NCI-H69 (cell line): ENCODE measurements at regions not wholly inside any gene's neighbourhood (a gene's known extent, or its start where the extent isn't known, plus 50 kb on each side); places are given as distances from the start of the nearest gene placed in this dataset.
A peak's percentile ranks its signal among the peaks of the same experiment; 100 is the strongest.

Experiments used
- DNase-seq: peaks from one replicate; lab custom pipeline; 2025; lab: John Stamatoyannopoulos, UW

DNA sequence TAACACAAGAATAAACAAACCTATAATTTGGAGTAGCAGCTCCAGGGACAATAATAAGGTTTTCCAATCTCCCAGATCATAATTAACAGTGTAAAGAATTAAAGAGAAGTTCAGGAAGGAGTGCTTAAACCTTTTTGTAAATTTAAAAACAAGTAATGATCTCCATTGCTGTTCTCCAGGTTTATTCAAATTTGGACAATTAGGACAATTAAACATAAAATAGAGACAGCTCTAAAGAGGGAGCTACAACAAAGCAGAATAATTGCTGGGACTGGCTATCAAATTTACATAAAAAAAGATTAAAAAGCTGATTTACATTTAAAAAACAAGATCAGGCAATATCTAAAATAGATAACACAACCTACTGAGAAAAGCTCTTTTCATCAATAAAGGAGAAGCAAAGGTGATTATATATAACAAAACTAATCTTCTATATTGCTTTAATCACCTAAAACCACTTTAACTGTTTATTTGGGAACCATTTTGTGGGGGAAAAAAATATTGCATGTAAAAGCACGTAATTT, 80.1 kb upstream of the CREB1 start:
- DNase-seq = no peak

DNA sequence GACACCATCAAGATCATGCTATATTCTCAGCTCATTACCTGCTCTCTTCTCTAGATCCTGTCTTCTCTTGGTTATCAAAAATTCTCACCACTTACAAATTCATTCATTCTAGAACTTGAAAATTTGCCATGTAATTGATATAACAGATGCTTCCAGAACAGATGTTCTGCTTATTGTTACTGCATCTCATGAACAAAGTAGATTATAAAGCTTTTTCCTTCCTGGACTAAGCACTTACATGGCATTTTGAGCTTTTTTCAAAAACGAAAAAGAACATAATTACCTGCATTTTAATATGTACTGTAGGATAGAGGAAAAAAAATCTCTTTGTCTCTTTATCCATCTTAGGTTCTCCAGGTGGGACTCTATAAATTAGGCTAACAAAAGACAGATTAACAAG, 79.6 kb upstream of the CREB1 start:
- DNase-seq = no peak

- no peak for DNase-seq
Measured at GRCh38 chr2:207458582-207458981, 71.2 kb upstream of the CREB1 start.

DNA sequence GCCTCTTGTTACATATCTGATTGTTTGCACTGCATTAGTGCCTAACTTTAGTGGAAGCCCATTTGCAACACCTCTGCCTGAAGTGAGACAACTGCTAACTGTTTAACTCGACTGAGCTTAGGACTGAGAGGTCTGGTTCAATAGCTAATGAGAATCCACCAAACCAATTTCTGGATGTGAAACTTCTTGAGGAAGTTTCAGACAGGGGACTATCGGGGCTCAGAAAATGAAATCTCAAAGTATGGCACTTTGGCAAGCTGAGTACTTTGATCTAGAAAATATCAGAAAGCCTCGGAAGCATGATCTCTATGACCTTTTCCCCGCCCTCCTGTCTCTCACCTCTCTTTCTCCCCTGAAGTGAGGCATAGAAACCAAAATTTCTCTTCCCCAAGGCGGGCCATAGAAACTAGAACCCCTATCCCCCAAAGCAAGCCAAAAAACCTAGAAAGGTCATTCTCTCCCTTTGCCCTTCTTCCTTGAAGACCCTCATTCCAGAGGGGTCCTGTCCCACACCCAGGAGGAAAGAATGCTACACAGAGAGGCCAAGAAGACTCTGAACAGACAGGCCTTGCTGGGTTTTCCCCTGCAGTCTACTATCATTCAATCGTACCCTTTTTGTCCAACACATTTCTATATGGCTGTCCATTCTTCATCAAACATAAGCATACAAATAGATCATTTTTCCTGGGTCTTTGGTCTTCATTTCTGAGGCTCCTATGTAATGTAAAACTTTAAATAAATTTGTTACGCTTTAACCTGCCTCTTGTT, 69.6 kb upstream of the CREB1 start:
- DNase-seq = no peak

DNA sequence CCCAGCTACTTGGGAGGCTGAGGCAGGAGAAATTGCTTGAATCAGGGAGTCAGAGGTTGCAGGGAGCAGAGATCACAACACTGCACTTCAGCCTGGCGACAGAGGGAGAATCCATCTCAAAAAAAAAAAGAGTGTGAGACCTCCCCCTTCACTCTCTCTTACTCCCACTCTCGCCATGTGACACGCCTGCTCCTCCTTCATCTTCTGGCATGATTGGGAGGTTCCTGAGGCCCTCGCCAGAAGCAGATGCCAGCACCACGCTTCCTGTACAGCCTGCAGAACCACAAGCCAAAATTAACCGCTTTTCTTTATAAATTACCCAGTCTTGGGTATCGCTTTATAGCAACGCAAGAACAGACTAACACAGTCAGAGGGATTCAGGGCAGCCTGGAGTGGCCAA, 66.3 kb upstream of the CREB1 start:
- no peak for DNase-seq

GRCh38 chr2:207464007-207464406, 65.8 kb upstream of the CREB1 start:
- no peak for DNase-seq

- no peak for DNase-seq
Measured at GRCh38 chr2:207465894-207466293, 63.9 kb upstream of the CREB1 start.

DNA sequence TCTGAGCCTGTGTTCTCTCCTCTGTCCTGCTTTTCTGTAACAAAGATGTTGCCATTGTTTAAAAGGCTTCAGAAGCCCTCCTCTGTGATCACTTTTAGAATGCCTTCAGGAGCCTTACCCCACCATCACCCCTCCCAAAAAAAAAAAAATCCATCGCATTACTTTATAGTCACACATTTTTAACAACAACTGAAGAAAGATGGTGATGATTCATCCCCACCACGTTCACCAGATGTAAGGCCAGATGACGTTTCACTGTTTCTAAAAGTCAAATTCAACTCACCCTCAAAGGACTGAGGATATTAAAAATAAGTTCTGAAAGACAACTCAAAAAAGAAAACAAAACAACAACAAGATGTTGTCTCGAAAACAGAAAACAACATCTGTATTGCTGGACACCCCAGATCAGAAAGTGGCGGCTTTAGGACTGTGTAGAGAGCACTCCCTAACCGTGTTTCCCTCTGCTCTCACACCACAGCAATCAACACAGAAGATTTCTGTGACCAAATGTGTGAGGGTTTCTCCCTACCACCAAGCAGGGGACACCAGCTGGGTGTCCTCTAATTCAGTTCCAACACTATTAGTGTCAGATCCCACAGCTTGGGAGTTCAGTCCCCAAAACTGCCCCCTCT, 61.9 kb upstream of the CREB1 start:
- DNase-seq = no peak

DNA sequence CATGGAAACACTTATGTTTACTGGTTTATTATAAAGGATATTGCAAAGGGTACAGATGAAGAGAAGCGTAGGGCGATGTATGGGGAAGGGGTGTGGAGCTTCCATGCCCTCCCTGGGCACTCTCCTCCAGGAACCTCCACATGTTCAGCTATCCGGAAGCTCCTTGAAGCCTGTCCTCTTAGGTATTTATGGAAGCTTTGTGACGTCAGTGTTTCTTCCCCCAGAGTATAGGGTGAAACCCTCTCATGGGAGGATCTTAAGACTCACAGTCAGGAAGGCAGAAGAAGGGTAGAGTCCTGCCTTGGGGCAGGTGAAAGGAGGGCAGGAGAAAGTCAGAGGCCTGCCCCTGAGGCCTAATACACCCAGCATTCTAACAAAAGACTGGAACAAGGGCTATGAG, 61.3 kb upstream of the CREB1 start:
- no peak for DNase-seq

GRCh38 chr2:207469451-207469850, 60.3 kb upstream of the CREB1 start:
- DNase-seq = peak; percentile 95

GRCh38 chr2:207469943-207470729, 59.6 kb upstream of the CREB1 start:
- peak; percentile 68 for DNase-seq

- DNase-seq = no peak
Measured at GRCh38 chr2:207471261-207471660, 58.5 kb upstream of the CREB1 start.

GRCh38 chr2:207472343-207473048, 57.3 kb upstream of the CREB1 start:
- no peak for DNase-seq

- peak; percentile 93 for DNase-seq
Measured at GRCh38 chr2:207473049-207473930, 56.5 kb upstream of the CREB1 start.

DNA sequence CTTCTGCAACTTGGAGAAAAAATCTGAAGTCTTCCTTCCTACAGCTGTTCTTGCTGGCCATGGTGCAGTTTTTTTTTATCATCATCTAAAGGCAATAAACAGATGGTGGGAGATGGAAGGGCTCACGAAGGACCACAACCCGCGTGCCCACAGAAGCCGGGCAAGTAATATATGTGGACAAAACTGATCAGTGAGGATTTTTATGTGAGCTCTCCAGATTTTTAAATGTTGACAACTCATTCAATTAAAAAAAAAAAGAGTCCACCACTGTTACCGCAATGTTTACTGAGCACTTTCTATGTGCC, 55.9 kb upstream of the CREB1 start:
- DNase-seq = no peak

DNA sequence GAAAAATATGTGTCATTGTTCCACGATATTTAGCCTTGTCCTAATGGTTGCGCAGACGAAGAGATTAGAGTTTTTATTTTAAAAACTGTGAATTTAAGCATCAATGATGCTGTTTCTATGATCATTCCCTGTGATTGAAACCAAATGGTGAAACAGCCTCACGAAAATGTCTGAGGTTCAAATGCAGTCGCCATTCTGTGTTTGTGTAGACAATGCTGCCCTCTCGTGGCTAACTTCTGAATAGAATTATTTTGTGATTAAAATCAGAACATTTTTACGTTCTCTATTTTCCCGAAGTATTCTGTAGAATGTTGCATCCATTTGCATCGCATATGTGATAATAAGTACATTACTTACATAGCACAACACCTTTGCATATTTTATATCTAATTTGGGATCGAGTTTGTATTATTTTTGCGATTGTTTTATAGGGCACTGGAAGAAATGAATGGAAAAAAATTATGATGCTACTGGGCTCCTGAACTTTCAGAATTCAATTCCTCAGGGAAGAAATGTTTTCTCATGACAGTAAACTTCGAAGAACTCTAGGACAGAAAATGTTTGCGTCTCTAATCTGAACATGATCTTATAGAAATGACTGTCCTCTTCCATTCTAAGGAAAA, 54.8 kb upstream of the CREB1 start:
- peak; percentile 64 for DNase-seq

DNA sequence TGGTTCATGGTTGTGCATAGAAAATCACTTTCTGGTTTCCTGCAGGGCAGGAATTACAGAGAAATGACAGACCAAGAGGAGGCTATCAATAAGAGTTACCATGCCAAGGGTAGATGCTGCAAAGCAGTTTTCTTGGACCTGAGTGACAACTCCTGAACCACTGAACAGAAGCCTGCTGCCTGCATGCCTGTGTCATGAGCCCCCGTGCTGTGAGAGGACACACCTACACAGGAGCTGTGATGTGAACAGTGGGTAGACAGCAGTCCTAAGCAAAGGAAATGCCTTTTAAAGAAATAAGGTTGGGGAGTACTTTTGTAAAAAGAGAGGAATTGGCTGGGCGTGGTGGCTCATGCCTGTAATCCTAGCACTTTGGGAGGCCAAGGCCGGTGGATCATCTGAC, 54.2 kb upstream of the CREB1 start:
- DNase-seq = peak; percentile 47

DNA sequence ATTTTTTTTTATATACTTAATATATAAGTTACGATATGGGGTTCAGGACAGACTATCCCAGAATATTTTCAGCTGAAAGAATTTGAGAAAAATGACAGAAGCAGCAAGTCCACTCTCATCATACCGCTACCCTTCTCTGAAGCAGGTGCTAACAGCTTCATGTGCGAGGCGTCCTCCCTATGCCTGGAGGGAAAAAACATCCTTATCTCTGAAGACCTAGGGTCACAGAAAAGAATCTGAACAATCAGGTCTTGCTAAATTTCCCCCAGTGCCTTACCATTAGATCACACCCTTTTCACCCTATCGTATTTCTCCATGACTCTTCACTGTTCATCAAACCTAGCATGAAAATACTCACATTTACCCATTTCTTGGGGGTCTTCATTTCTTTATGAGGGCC, 51.9 kb upstream of the CREB1 start:
- no peak for DNase-seq

DNA sequence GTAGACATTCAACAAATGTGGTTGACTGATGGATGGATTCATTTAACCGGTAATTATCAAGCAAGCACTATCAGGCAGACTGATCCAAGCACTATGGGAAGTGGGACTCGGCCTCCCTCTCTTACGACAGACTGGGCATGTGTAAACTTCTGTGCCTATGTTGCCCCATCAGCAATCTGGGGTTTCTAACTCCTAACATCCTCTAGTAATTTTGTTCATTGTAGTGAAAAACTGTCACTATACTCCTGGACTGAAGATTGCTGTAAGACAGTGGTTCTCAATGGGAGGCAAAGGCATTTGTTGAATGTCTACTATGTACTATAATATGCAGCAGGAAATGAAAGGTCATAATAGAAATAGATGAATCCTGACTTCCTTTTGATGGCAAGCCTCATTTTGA, 51.2 kb upstream of the CREB1 start:
- no peak for DNase-seq

DNA sequence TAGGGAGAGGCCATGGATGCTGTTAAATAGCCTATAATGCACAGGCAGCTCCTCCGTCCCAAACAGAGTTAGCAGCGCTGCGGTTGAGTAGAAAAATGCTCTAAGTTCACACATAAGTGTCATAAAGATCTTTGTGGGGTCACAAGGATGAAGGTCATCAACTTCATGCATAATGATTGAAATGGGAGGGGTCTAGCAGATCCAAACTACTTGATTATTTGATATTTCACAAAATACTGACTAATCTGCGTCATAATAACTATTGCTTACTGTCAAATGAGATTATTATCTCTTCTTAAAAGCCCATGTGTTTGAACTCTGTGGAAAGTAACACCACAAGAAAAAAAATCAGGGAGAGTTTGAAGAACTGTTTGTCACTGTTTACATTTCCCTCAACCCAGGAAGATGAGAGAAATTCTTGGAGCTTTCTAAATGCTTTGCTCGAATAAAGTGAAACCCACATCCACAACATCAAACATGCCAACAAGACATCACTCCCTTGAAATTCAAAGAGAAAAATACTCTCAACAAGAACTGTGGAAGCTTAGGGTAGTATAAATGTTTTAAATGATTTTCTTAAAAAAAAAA, 50.5 kb upstream of the CREB1 start:
- no peak for DNase-seq
